ENCODE measurements at regions not wholly inside any gene's neighbourhood (a gene's known extent, or its start where the extent isn't known, plus 50 kb on each side); places are given as distances from the start of the nearest gene placed in this dataset.

GRCh38 chr9:7289773-7290172, 509.8 kb downstream of the DMAC1 start:
- TF ChIP-seq EZH2 (IDR thresholded peaks at IDR 0.05; ENCODE audit: insufficient read depth, low read length) (no peak), CTCF (IDR thresholded peaks at IDR 0.05; ENCODE audit: insufficient read depth, low read depth, low read length) (no peak)

Measured in astrocyte (in vitro differentiated cells and primary cell).